Neural progenitor cell (in vitro differentiated cells): ENCODE measurements at regions not wholly inside any gene's neighbourhood (a gene's known extent, or its start where the extent isn't known, plus 50 kb on each side); places are given as distances from the start of the nearest gene placed in this dataset.

Source experiments
- DNase-seq: peaks from one replicate; pipeline ENCODE4 v3.0.0-alpha.2; 2016; ENCODE audit warnings: low spot score
- H2AFZ ChIP-seq: fragments of 200-600 bp; sonication (generic); replicated peaks from 2 replicates; pipeline ENCODE4 v1.6.1; 2016; ENCODE audit warnings: antibody characterized with exemption
- H3F3A ChIP-seq: fragments of 200-600 bp; sonication (generic); 2 replicates; pipeline ENCODE4 v1.6.1; 2016; ENCODE audit warnings: antibody characterized with exemption, low read depth
- H3K27ac ChIP-seq: fragments of 200-600 bp; sonication (generic); 2 replicates; pipeline ENCODE4 v1.5.1; 2016; ENCODE audit warnings: mild to moderate bottlenecking
- H3K27me3 ChIP-seq: fragments of 200-600 bp; sonication (generic); 2 replicates; pipeline ENCODE4 v1.6.1; 2016; ENCODE audit warnings: mild to moderate bottlenecking, moderate library complexity
- H3K36me3 ChIP-seq: fragments of 200-600 bp; sonication (generic); 2 replicates; pipeline ENCODE4 v1.5.1; 2016
- H3K4me1 ChIP-seq: fragments of 200-600 bp; sonication (generic); 2 replicates; pipeline ENCODE4 v1.6.1; 2016; ENCODE audit warnings: mixed run types
- H3K4me2 ChIP-seq: fragments of 200-600 bp; sonication (generic); 2 replicates; pipeline ENCODE4 v1.6.1; 2016
- H3K4me3 ChIP-seq: fragments of 200-600 bp; sonication (generic); 2 replicates; pipeline ENCODE4 v1.5.1; 2016
- H3K79me2 ChIP-seq: fragments of 200-600 bp; sonication (generic); 2 replicates; pipeline ENCODE4 v1.6.1; 2016; ENCODE audit warnings: low read depth
- H3K9ac ChIP-seq: fragments of 200-600 bp; sonication (generic); 2 replicates; pipeline ENCODE4 v1.6.1; 2016
- H3K9me3 ChIP-seq: fragments of 200-600 bp; sonication (generic); 2 replicates; pipeline ENCODE4 v1.5.1; 2016; ENCODE audit warnings: low read depth
- H4K20me1 ChIP-seq: fragments of 200-600 bp; sonication (generic); 2 replicates; pipeline ENCODE4 v1.6.1; 2016; ENCODE audit warnings: low read depth
- H3K27ac Mint-ChIP-seq: 3 replicates; pipeline ENCODE4 v1.8.0; 2021; ENCODE audit warnings: mixed read lengths
- H3K27me3 Mint-ChIP-seq: 2 replicates; pipeline ENCODE4 v1.8.0; 2022; ENCODE audit warnings: low read depth, mild to moderate bottlenecking, inconsistent platforms, moderate library complexity, mixed read lengths; ENCODE audit not compliant: insufficient read depth
- H3K36me3 Mint-ChIP-seq: 3 replicates; pipeline ENCODE4 v1.8.0; 2021; ENCODE audit warnings: mixed read lengths
- H3K4me1 Mint-ChIP-seq: 3 replicates; pipeline ENCODE4 v1.8.0; 2021; ENCODE audit warnings: mixed read lengths
- H3K4me3 Mint-ChIP-seq: 3 replicates; pipeline ENCODE4 v1.8.0; 2021; ENCODE audit warnings: mild to moderate bottlenecking, moderate library complexity, mixed read lengths
- H3K9me3 Mint-ChIP-seq: 3 replicates; pipeline ENCODE4 v1.8.0; 2020; ENCODE audit warnings: mixed read lengths
- CTCF ChIP-seq: fragments of 200-600 bp; sonication (generic); IDR thresholded peaks from 2 replicates; pipeline ENCODE4 v1.5.1; 2017; ENCODE audit warnings: antibody characterized with exemption, mild to moderate bottlenecking
- EZH2 ChIP-seq: fragments of 200-600 bp; sonication (generic); IDR thresholded peaks from 2 replicates; pipeline ENCODE4 v1.6.1; 2017; ENCODE audit warnings: antibody characterized with exemption, mild to moderate bottlenecking, moderate library complexity
- EZH2phosphoT487 ChIP-seq: fragments of 200-600 bp; sonication (generic); IDR thresholded peaks from 2 replicates; pipeline ENCODE4 v1.6.1; 2017; ENCODE audit warnings: antibody characterized with exemption

- Mint-ChIP-seq H3K27me3 (peaks cover 2% of the 10 kb centered on the region), H3K4me1 (no peaks in the 10 kb centered on the region), H3K27ac (no peak overlapping the region), H3K36me3 (no peaks in the 10 kb centered on the region), H3K9me3 (no peaks in the 10 kb centered on the region), H3K4me3 (no peak overlapping the region)
- no peak overlapping the region for H3K4me3 ChIP-seq
- H3K9ac ChIP-seq = no peak overlapping the region
- H3K4me2 ChIP-seq = no peak overlapping the region
- no peaks in the 10 kb centered on the region for H3K36me3 ChIP-seq
- H3K27ac ChIP-seq = no peak overlapping the region
- H3K79me2 ChIP-seq = no peaks in the 10 kb centered on the region
- no peaks in the 10 kb centered on the region for H3F3A ChIP-seq
- H3K27me3 ChIP-seq = no peaks in the 10 kb centered on the region
- H2AFZ ChIP-seq = no peak overlapping the region
- DNase-seq = no peak
- H3K4me1 ChIP-seq = no peaks in the 10 kb centered on the region
- H4K20me1 ChIP-seq = no peaks in the 10 kb centered on the region
- H3K9me3 ChIP-seq = no peaks in the 10 kb centered on the region
- TF ChIP-seq EZH2phosphoT487 = no peak
- no peak for TF ChIP-seq EZH2
- TF ChIP-seq CTCF = no peak
Observed at GRCh38 chr3:4113811-4114522, 189.2 kb upstream of the SETMAR start.

GRCh38 chr3:4119119-4119518 is 184.1 kb upstream of the SETMAR start:
- no peaks in the 10 kb centered on the region for H3K27me3 ChIP-seq
- H3F3A ChIP-seq = no peaks in the 10 kb centered on the region
- Mint-ChIP-seq H3K4me3 (no peak overlapping the region), H3K4me1 (no peaks in the 10 kb centered on the region), H3K27me3 (peaks cover 2% of the 10 kb centered on the region), H3K9me3 (no peaks in the 10 kb centered on the region), H3K27ac (no peak overlapping the region), H3K36me3 (no peaks in the 10 kb centered on the region)
- H3K9ac ChIP-seq = no peak overlapping the region
- no peak for TF ChIP-seq CTCF
- TF ChIP-seq EZH2 = no peak
- no peak for TF ChIP-seq EZH2phosphoT487
- no peaks in the 10 kb centered on the region for H3K4me1 ChIP-seq
- DNase-seq = no peak
- H3K4me3 ChIP-seq = no peak overlapping the region
- no peak overlapping the region for H2AFZ ChIP-seq
- no peaks in the 10 kb centered on the region for H3K36me3 ChIP-seq
- no peaks in the 10 kb centered on the region for H4K20me1 ChIP-seq
- H3K79me2 ChIP-seq = no peaks in the 10 kb centered on the region
- H3K27ac ChIP-seq = no peak overlapping the region
- H3K9me3 ChIP-seq = no peaks in the 10 kb centered on the region
- H3K4me2 ChIP-seq = no peak overlapping the region

DNA sequence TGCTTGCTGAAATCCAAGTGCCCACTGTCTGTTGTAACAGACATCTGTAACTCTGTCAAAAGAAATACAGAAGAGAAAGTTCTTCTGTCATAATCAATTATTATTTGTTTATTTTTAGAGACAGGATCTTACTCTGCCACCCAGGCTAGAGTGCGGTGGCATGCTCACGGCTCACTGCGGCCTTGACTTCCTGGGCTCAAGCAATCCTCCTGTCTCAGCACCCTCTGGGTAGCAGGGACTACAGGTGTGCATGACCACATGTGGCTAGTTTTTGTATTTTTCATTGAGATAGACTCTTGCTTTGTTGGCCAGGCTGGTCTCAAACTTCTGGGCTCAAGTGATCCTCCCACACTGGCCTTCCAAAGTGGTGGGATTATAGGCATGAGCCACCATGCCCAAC is 177.6 kb upstream of the SETMAR start:
- Mint-ChIP-seq H3K4me1 (no peaks in the 10 kb centered on the region), H3K27ac (no peak overlapping the region), H3K27me3 (no peaks in the 10 kb centered on the region), H3K36me3 (no peaks in the 10 kb centered on the region), H3K9me3 (no peaks in the 10 kb centered on the region), H3K4me3 (no peak overlapping the region)
- no peaks in the 10 kb centered on the region for H3K36me3 ChIP-seq
- no peaks in the 10 kb centered on the region for H3K79me2 ChIP-seq
- H3K9ac ChIP-seq = no peak overlapping the region
- peaks cover 7% of the 10 kb centered on the region for H3K4me1 ChIP-seq
- H3F3A ChIP-seq = no peaks in the 10 kb centered on the region
- H3K27me3 ChIP-seq = no peaks in the 10 kb centered on the region
- DNase-seq = no peak
- H2AFZ ChIP-seq = no peak overlapping the region
- TF ChIP-seq CTCF = no peak
- no peak for TF ChIP-seq EZH2phosphoT487
- TF ChIP-seq EZH2 = no peak
- no peak overlapping the region for H3K4me2 ChIP-seq
- no peaks in the 10 kb centered on the region for H3K9me3 ChIP-seq
- H3K27ac ChIP-seq = no peak overlapping the region
- no peaks in the 10 kb centered on the region for H4K20me1 ChIP-seq
- H3K4me3 ChIP-seq = no peak overlapping the region
